NCI-H345 treated with DMSO at 0.1 percent for 48 hours (cell line): ENCODE measurements at regions not wholly inside any gene's neighbourhood (a gene's known extent, or its start where the extent isn't known, plus 50 kb on each side); places are given as distances from the start of the nearest gene placed in this dataset.

Experiments used
- DNase-seq: peaks from one replicate; lab custom pipeline; 2025; ENCODE audit not compliant: unreplicated experiment; lab: John Stamatoyannopoulos, UW

DNA sequence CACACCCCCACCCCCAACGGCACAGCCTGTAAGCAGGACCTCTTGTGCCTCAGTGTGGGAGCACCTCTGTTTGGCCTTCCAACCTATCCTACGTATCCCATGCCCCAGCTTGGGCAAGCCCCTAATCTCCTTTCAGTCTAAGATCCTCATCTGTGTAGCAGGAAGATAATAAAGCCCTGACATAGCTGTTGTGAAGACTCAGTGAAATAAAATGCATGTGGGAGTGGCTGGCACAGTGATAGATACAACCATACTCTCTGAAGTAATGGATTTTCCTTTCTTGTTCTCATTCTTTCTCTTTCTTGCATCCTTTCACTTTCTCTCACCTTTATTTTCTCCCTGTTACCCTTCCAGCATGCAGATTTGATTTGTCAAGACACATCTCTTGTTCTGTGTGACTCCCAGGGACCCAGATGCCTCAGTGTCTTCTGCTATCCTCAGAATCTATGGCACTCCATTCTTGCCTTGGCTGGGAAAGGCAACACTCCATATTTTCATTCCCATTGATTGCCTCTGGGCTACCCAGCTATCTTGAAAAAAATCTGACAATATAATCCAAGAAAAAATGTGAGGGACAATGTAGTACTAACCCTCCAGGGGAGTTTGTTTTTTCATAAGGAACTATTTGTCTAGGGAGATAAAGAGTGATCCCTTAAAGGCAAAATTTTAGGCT lies 207.2 kb upstream of the SETBP1 start:
- no peak for DNase-seq

DNA sequence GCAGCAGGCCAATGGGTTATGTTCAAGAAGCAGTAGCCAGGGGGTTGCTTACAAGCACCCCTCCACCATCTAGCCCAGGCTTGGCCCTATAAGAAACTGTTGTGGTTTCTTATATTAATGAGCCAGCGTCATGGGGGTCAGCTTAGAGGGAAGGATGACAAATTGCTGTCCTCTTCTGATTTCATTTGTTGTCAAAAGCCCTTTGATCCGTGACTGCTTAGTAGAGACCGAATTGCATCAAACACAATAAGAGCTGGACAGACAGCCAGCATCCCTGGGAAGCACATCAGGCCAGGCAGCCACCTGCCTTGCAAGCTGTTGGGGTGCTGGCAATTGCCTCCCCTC lies 206.6 kb upstream of the SETBP1 start:
- no peak for DNase-seq

GRCh38 chr18:44474591-44474990 lies 206.1 kb upstream of the SETBP1 start:
- no peak for DNase-seq

DNA sequence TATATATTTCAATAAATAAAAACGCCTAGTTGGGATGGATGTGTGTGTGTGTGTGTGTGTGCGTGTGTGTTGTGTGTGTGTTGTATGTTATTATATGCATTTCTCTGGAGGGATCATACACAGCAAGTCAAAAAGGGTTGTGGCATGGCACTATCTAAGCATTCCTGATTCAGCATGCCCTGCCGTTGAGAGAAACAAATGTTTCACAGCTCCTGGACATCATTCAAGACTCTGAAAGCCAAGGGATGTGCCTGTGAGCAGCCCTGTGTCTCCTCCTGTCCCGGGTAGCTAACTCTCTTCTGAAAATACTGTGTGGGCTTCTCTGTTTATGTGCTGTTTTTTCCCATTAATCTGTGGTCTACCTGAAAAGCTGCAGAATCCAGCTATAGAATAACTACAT lies 197.9 kb upstream of the SETBP1 start:
- DNase-seq = no peak

GRCh38 chr18:44495151-44495550 lies 185.5 kb upstream of the SETBP1 start:
- no peak for DNase-seq

DNA sequence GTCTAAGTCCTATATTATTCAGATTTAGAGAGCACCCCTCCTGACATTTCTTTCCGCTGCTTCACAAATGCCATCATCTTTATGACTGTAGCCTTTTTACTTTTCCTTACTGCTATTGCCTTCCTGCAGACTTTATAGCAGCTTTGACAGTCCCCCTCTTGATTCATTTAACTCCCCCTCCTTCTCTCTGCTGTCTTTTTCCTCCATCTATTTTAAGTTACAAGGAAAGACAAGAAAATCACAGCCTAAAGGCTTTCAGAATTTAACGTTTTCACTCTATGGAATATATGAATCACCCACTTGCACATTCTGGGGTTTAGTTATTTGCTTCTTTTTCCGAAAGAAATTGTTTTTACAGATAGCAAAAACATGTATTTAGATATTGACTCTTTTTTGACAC lies 183.4 kb upstream of the SETBP1 start:
- no peak for DNase-seq

- DNase-seq = no peak
Observed at GRCh38 chr18:44497757-44498490, 182.8 kb upstream of the SETBP1 start.

- DNase-seq = no peak
Observed at GRCh38 chr18:44500808-44501610, 179.7 kb upstream of the SETBP1 start.

DNA sequence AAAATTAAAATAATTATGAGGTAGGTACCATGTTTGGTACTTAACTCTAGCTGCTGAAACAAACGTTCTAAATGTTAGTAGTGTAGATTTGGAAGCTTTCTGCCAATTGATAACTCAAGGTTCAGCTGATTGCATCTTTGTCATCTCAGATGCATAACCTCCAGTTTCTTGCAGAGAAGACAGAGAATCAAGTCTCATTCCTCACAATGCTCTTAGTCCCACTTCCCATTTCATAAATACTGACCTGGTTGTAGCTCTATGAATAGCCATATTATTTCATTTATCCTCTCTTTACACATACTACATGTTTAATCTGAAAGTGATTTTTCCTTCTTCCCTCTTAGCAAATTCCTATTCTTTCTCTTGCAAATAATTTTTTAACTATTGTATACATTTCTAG lies 178.5 kb upstream of the SETBP1 start:
- no peak for DNase-seq

DNA sequence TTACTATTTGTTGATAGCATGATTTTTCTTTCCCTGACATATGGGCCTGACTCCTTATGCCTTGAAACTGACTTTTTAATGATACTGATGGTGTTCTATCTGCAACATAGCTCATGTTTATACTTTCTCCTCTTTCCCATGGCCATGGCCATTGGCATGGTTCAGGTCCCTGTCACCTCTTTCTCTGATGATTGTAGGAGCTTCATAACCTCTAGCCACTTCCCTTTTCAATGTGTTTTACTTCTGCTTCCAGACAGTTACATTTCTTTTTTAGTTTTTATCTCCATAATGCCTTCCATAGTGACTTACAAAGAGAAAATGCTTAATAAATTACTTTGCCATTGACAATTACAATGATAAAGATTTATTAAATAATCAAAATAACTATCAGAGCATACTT lies 177.9 kb upstream of the SETBP1 start:
- no peak for DNase-seq

DNA sequence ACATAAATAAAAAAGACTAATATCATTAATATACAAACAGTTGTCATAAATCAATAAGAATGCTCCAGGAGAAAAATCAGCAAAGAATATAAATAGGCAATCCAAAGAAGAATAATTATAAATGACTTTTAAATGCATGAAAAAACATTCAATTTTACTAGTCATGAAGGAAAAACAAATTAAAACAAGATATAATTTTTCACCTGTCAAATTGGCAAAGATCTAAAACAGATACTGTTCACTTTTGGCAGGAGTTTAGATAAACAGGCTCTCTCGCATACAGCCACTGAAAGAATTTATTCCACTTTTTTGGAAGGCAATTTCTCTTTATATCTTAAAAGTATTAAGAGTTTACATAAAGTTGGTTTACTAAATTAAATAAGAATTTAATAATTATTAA lies 176.8 kb upstream of the SETBP1 start:
- no peak for DNase-seq

GRCh38 chr18:44507729-44508325 lies 172.9 kb upstream of the SETBP1 start:
- DNase-seq = no peak

GRCh38 chr18:44508474-44508873 lies 172.2 kb upstream of the SETBP1 start:
- DNase-seq = no peak

GRCh38 chr18:44509048-44509447 lies 171.6 kb upstream of the SETBP1 start:
- DNase-seq = no peak

DNA sequence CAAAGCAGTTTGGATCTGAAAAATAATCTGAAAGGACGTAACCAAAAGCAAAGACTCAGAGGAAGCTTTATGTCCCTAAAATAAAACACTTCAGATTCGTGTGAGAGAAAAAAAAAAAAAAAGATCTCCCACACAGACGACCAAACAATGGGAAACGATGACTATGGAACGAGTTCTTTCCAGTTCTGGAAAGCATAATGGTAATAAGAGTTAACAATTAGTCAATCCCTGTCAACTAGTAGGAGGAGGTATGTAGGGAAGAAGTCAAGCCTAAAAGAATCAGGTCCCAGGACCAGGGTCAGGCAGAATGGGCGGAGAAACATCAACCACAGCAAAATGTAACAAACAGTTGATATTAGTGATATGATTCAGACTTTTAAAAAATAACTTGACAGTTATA lies 170.3 kb upstream of the SETBP1 start:
- DNase-seq = no peak

DNA sequence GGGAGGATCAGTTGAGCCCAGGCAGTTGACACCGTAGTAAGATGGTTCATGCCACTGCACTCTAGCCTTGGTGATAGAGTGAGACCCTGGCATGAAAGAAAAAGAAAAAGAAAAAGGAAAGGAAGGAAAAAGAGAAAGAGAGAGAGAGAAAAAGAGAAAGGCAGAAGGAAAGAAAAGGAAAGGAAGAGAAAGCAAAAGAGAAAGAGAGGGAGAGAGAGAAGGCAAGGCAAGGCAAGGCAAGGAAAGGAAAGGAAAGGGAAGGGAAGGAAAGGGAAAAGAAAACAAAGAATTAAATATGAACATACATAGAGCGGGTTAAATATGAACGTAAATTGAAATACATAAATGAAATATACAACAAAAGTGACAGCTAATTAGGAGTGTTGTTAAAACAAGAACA lies 167.5 kb upstream of the SETBP1 start:
- no peak for DNase-seq

DNA sequence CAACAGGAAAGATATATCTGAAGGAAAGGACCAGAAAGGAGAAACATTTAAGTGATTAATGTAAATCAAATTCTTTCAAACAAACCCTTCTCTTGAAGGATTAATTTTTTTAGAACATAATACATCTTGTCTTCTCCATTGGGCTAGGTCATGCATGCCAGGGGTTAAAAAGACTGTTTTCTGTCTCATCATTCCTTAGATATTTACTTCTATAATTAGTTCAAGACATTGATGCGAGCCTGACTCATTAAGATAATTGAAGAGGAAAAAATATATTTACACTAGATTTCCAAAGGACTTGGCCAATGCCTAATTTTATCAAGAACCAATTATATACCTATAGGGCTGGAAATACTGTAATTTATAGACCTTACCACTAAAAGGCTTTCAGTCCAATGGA lies 166.6 kb upstream of the SETBP1 start:
- DNase-seq = no peak

DNA sequence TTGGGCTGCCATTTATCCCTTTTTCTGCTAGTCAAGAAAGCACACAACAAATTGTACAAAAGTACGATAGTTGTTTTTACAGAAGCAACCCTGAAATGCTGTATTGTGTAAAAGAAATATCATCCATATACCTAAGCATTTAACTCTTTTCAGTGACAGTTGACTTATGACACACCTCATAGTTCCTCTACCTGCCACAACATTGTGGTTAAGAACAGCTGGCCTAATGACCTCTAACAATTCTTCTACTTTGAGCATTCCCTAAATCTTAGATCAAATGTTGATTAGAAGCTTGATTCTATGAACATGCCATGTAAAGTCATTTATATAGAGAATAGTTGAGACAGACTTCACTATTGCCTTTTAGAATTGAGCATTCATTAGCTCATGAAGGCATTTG lies 165.9 kb upstream of the SETBP1 start:
- DNase-seq = no peak

- no peak for DNase-seq
Observed at GRCh38 chr18:44516450-44516849, 164.2 kb upstream of the SETBP1 start.

DNA sequence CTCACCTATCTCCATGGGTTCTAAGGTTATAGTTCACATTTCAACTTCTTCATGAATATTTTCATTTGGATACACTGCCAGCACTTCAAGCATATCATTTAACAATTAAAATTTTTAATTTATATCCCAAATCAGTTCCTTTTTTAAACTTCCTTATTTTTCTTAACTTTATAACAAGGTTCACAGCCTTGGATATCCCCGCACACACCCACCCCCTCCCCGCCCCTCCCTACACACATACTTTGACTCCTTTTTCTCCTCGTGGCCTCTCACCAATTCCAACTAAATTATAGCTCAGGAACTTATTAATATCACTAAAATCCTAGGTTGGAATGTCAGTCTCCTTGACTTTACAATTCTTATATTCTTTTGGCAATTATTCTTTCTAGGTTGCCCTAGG lies 163.6 kb upstream of the SETBP1 start:
- no peak for DNase-seq

DNA sequence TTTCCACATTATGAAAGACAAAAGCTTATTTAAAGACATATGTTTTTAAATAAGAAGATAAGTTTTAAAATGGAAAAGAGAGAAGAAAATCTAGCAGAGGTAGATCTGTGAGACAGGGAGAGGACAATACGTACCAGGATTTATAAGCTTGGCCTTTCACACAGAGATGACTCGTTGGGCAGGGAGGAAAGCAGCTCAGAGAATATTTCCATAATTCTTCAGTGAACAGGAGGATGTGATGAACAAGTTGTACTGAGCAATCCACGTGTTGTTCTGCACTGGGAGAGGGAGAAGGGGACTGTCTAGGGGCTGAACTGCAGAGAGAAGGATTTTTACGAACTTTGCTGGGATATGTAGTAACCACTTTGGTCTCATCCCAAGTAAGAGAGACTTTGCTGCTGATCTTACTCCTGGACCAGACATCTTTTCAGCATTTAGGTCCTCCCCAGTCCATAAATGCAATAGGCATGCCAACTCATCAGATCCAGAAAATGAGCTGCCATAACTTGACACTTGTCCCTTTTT lies 162.5 kb upstream of the SETBP1 start:
- DNase-seq = no peak

GRCh38 chr18:44518666-44519065 lies 162.0 kb upstream of the SETBP1 start:
- no peak for DNase-seq
